A673 (cell line): ENCODE measurements at regions not wholly inside any gene's neighbourhood (a gene's known extent, or its start where the extent isn't known, plus 50 kb on each side); places are given as distances from the start of the nearest gene placed in this dataset.

ENCODE experiments used
- BruUV-seq: library from RNA; stranded (reverse); fragments of 400-500 nt; replicated peaks from 2 replicates; lab custom pipeline; 2021; lab: Mats Ljungman, UMichigan
- CTCF ChIA-PET: fragments of 300-600 bp; sonication (Branson Sonifier 250); formaldehyde crosslinking; loops from one replicate; lab custom pipeline; 2022; ENCODE audit warnings: antibody characterized with exemption; lab: Charles Lee
- POLR2A ChIA-PET: fragments of 300-600 bp; sonication (Branson Sonifier 250); formaldehyde crosslinking; loops from one replicate; lab custom pipeline; 2022; ENCODE audit warnings: antibody characterized with exemption; ENCODE audit not compliant: low non-redundant PET; lab: Charles Lee
- DNase-seq: peaks from one replicate; pipeline ENCODE4 v3.0.0-alpha.2; 2015; ENCODE audit warnings: low spot score
- H3K27ac ChIP-seq: fragments of 200-600 bp; sonication (generic); 2 replicates; pipeline ENCODE4 v1.5.1; 2016; ENCODE audit warnings: mixed run types, low read depth, mild to moderate bottlenecking, mixed read lengths, antibody characterized with exemption, low read length; ENCODE audit not compliant: poor library complexity, severe bottlenecking
- H3K27me3 ChIP-seq: fragments of 200-600 bp; sonication (generic); replicated peaks from 2 replicates; pipeline ENCODE4 v1.6.1; 2017; ENCODE audit warnings: mixed run types, low read depth, mild to moderate bottlenecking, mixed read lengths, antibody characterized with exemption, low read length; ENCODE audit not compliant: insufficient read depth, poor library complexity
- H3K36me3 ChIP-seq: fragments of 200-600 bp; sonication (generic); 2 replicates; pipeline ENCODE4 v1.6.1; 2016; ENCODE audit warnings: mixed run types, mild to moderate bottlenecking, mixed read lengths, antibody characterized with exemption, low read length; ENCODE audit not compliant: insufficient read depth, poor library complexity, severe bottlenecking
- H3K4me1 ChIP-seq: fragments of 200-600 bp; sonication (generic); 2 replicates; pipeline ENCODE4 v1.6.1; 2017; ENCODE audit warnings: mixed run types, mild to moderate bottlenecking, mixed read lengths, antibody characterized with exemption, low read length; ENCODE audit not compliant: insufficient read depth, poor library complexity, severe bottlenecking
- H3K4me3 ChIP-seq: fragments of 200-600 bp; sonication (generic); 2 replicates; pipeline ENCODE4 v1.5.1; 2016; ENCODE audit warnings: low read depth, mixed run types, mild to moderate bottlenecking, mixed read lengths, low read length; ENCODE audit not compliant: poor library complexity, severe bottlenecking
- H3K9me3 ChIP-seq: fragments of 200-600 bp; sonication (generic); 2 replicates; pipeline ENCODE4 v1.6.1; 2016; ENCODE audit warnings: mixed run types, low read depth, mild to moderate bottlenecking, mixed read lengths, antibody characterized with exemption, low read length; ENCODE audit not compliant: poor library complexity, severe bottlenecking
- CTCF ChIP-seq: fragments of 300-800, 200-600 bp; sonication (generic); conservative IDR thresholded peaks from 2 replicates; pipeline ENCODE4 v1.5.1; 2017; ENCODE audit warnings: low read depth, mild to moderate bottlenecking, antibody characterized with exemption, low read length, moderate library complexity, mixed read lengths
- EZH2 ChIP-seq: fragments of 200-600 bp; sonication (generic); IDR thresholded peaks from 2 replicates; pipeline ENCODE4 v1.6.1; 2017; ENCODE audit warnings: borderline replicate concordance, low read depth, mild to moderate bottlenecking, mixed read lengths, antibody characterized with exemption, low read length; ENCODE audit not compliant: poor library complexity, severe bottlenecking
- intact Hi-C: fragments of 100-400 bp; cut with micrococcal nuclease; formaldehyde crosslinking; loops from one replicate; pipeline ENCODE4 v1.10.0; 2022; ENCODE audit not compliant: unreplicated experiment

DNA sequence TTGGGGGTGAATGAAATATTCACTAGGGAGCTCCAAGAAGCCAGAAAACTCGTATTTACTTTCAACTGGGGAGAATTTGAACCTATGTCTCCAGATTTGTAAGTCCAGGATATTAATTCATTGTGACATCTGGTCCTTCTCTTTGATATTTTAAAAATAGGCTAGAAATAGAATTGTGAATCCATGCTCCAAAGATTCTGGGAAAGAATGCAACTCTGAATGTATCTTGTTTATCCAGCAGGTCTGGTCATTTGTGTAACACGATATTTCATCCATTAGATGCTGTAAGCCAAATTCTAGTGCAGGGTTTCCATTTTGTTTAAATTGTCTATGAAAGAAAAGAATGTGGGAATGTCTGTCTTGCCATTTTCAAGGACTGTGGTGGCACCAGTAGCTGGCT is 334.7 kb downstream of the BMP4 start:
- no peaks in the 10 kb centered on the region for H3K4me1 ChIP-seq
- no peak for TF ChIP-seq EZH2
- H3K9me3 ChIP-seq: no peaks in the 10 kb centered on the region
- H3K4me3 ChIP-seq: no peak overlapping the region
- ChIA-PET CTCF (no interaction called here), POLR2A (no interaction called here)
- no TSS peak for BruUV-seq
- DNase-seq: no peak
- H3K27ac ChIP-seq: no peak overlapping the region
- no peaks in the 10 kb centered on the region for H3K36me3 ChIP-seq
- H3K27me3 ChIP-seq: peaks cover 31% of the 10 kb centered on the region
- intact Hi-C loops: no loop called here

DNA sequence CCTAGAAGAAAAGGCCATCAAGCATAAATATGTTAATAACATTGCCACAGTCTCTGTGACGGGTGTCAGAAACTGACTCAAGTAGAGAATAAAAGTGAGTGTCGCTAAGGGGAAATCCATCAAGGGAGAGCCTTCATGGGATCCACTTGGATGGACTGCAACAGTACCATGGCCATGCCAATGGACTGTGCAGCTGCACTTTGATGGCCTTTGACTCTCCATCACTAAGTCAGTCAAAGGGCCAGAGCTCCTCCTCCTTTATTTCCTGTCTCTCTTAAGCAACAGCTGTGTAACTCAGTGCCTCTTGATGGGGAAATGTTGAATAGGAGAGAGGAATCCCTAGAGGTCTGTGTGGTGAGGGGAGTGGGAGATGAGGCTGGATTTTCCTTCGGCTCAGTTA is 335.2 kb downstream of the BMP4 start:
- CTCF ChIA-PET: no interaction called here
- no peak for DNase-seq
- no peaks in the 10 kb centered on the region for H3K4me1 ChIP-seq
- no peaks in the 10 kb centered on the region for H3K9me3 ChIP-seq
- TF ChIP-seq EZH2 (no peak), CTCF (no peak)
- H3K27me3 ChIP-seq: peaks cover 27% of the 10 kb centered on the region
- POLR2A ChIA-PET: no interaction called here
- no peak overlapping the region for H3K4me3 ChIP-seq
- H3K27ac ChIP-seq: no peak overlapping the region
- H3K36me3 ChIP-seq: no peaks in the 10 kb centered on the region
- intact Hi-C loops: no loop called here
- BruUV-seq: no TSS peak

DNA sequence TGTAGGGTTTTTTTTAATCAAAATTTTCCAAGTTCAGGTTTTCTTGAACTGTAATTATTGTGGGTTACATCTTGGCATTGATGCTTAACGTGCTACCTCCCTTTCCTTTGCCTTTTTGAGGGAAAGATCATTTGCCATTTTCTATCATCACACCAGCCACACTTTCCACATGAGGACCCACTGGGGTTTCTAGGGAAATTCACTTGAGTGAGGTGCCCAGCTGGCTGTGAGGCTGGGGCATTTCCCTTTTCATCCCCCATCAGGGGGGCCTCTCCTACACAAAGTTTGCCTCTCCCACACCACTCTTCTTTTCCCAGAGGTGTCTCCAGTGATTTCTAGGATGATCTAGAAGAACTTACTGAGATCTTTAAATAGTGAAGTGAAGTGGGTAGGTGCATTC is 335.7 kb downstream of the BMP4 start:
- Histone ChIP-seq H3K4me1 (no peaks in the 10 kb centered on the region), H3K4me3 (no peak overlapping the region), H3K27me3 (peaks cover 22% of the 10 kb centered on the region), H3K27ac (no peak overlapping the region), H3K36me3 (no peaks in the 10 kb centered on the region), H3K9me3 (no peaks in the 10 kb centered on the region)
- no peak for TF ChIP-seq CTCF
- TF ChIP-seq EZH2: no peak
- intact Hi-C loops: no loop called here
- DNase-seq: no peak
- CTCF ChIA-PET: no interaction called here
- POLR2A ChIA-PET: no interaction called here
- no TSS peak for BruUV-seq

DNA sequence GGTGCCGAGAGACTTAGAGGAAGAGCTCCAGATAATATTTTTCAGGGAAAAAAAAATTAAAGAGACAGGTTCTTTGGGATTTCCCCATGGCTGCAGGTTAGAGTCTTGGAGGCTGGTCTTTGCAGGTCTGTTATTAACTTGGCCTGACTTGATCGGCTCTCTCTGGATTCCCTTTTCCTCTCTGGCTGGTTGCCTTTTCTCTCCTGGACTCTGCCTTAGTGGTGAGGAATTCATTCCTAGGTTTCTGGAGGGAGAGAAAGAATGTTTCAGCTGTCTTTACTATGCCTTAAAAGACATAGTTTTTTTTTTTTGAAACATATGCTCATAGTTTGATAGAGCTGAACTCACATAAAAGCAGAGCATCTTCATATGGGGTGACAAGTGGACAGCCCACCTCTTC is 336.3 kb downstream of the BMP4 start:
- H3K27me3 ChIP-seq: peaks cover 21% of the 10 kb centered on the region
- H3K36me3 ChIP-seq: no peaks in the 10 kb centered on the region
- intact Hi-C loops: no loop called here
- no peak overlapping the region for H3K4me3 ChIP-seq
- no peaks in the 10 kb centered on the region for H3K9me3 ChIP-seq
- no peak overlapping the region for H3K27ac ChIP-seq
- ChIA-PET POLR2A (interaction anchor here (0.6 kb wide), 1 partner anchor 180 kb away, joined by 3 read pairs; no protein-coding TSS in a partner anchor), CTCF (no interaction called here)
- no peak for DNase-seq
- no TSS peak for BruUV-seq
- TF ChIP-seq CTCF (no peak), EZH2 (no peak)
- no peaks in the 10 kb centered on the region for H3K4me1 ChIP-seq
